ENCODE measurements at regions not wholly inside any gene's neighbourhood (a gene's known extent, or its start where the extent isn't known, plus 50 kb on each side); places are given as distances from the start of the nearest gene placed in this dataset.

- TF ChIP-seq CTCF (IDR thresholded peaks at IDR 0.05) (no peak), POLR2A (IDR thresholded peaks at IDR 0.05) (no peak)
Measured at GRCh38 chr12:107405436-107405835, 280.2 kb upstream of the PWP1 start.

All from body of pancreas (tissue), 4 donors.